Tibial nerve (tissue), 3 donors: ENCODE measurements at regions not wholly inside any gene's neighbourhood (a gene's known extent, or its start where the extent isn't known, plus 50 kb on each side); places are given as distances from the start of the nearest gene placed in this dataset.

Experiments used
- CTCF ChIP-seq, 5 experiments: fragments of 200-600 bp in 3 of 5; fragments of 450-650 bp in 2 of 5; sonication (generic) in 3 of 5; IDR thresholded peaks; one replicate each; pipeline ENCODE4 v1.5.1; 2016 to 2019; ENCODE audit warnings: antibody characterized with exemption in 5 of 5, mild to moderate bottlenecking in 3 of 5, moderate library complexity in 2 of 5
- POLR2A ChIP-seq, 2 donors: fragments of 450-650 bp; IDR thresholded peaks; one replicate each; pipeline ENCODE4 v1.6.1; 2017; ENCODE audit warnings: antibody characterized with exemption in 2 of 2, mild to moderate bottlenecking in 2 of 2, moderate library complexity in 2 of 2

- no peak for TF ChIP-seq POLR2A (IDR thresholded peaks at IDR 0.05)
- no peak for TF ChIP-seq CTCF (IDR thresholded peaks at IDR 0.05)
These were observed 146.8 kb downstream of the SLC7A11 start for GRCh38 chr4:138095378-138095777.
